Keratinocyte (primary cell): ENCODE measurements at regions not wholly inside any gene's neighbourhood (a gene's known extent, or its start where the extent isn't known, plus 50 kb on each side); places are given as distances from the start of the nearest gene placed in this dataset.
"Not testable (repeated sequence)": the region's sequence is repeated elsewhere in the genome, so short reads cannot be mapped to it uniquely, and the experiment has no call there.

Source experiments
- DNase-seq: peaks from one replicate; pipeline ENCODE4 v3.0.0-alpha.2; 2011; ENCODE audit warnings: low read depth, missing footprints, low spot score
- FAIRE-seq: peaks from 2 replicates; lab custom pipeline; 2011; peaks lifted over from hg19 to GRCh38; lab: Jason Lieb, UNC
- H2AFZ ChIP-seq: 2 replicates; pipeline ENCODE4 v1.6.0; 2012; ENCODE audit warnings: low read length, control low read depth, inconsistent platforms; ENCODE audit not compliant: control insufficient read depth
- H3K27ac ChIP-seq: 2 replicates; pipeline ENCODE4 v1.5.1; 2011; ENCODE audit warnings: low read length; ENCODE audit not compliant: control insufficient read depth, insufficient read depth
- H3K27me3 ChIP-seq: 3 replicates; pipeline ENCODE4 v1.6.0; 2011; ENCODE audit warnings: low read length; ENCODE audit not compliant: control insufficient read depth, insufficient read depth; ENCODE audit errors: extremely low read depth
- H3K36me3 ChIP-seq, 2 experiments: 2 replicates in 1 of 2; 3 replicates in 1 of 2; pipeline ENCODE4 v1.5.1; 2011; ENCODE audit warnings: low read length in 2 of 2, mild to moderate bottlenecking in 1 of 2; ENCODE audit not compliant: control insufficient read depth in 2 of 2, insufficient read depth in 2 of 2; ENCODE audit errors: extremely low read depth in 1 of 2
- H3K4me1 ChIP-seq: 3 replicates; pipeline ENCODE4 v1.5.1; 2011; ENCODE audit warnings: low read length; ENCODE audit not compliant: control insufficient read depth, insufficient read depth; ENCODE audit errors: extremely low read depth
- H3K4me2 ChIP-seq: 3 replicates; pipeline ENCODE4 v1.6.0; 2011; ENCODE audit warnings: low read depth, low read length; ENCODE audit not compliant: control insufficient read depth, insufficient read depth; ENCODE audit errors: extremely low read depth
- H3K4me3 ChIP-seq, 3 experiments: fragments of 200-600 bp in 1 of 3; sonication (generic) in 1 of 3; 2 replicates in 2 of 3; 3 replicates in 1 of 3; pipeline ENCODE4 v1.5.1; 2011 to 2016; ENCODE audit warnings: low read length in 3 of 3, mild to moderate bottlenecking in 3 of 3, control low read depth in 2 of 3, inconsistent platforms in 1 of 3, low read depth in 1 of 3, mixed read lengths in 1 of 3, mixed run types in 1 of 3, moderate library complexity in 1 of 3; ENCODE audit not compliant: control insufficient read depth in 2 of 3, insufficient read depth in 2 of 3; ENCODE audit errors: extremely low read depth in 1 of 3
- H3K79me2 ChIP-seq: 2 replicates; pipeline ENCODE4 v1.6.0; 2012; ENCODE audit warnings: low read length; ENCODE audit not compliant: control insufficient read depth, insufficient read depth
- H3K9ac ChIP-seq: 3 replicates; pipeline ENCODE4 v1.6.0; 2011; ENCODE audit warnings: low read length; ENCODE audit not compliant: control insufficient read depth, insufficient read depth; ENCODE audit errors: extremely low read depth
- H3K9me1 ChIP-seq: 3 replicates; pipeline ENCODE4 v1.6.0; 2011; ENCODE audit warnings: low read length; ENCODE audit not compliant: control insufficient read depth, insufficient read depth; ENCODE audit errors: extremely low read depth
- H3K9me3 ChIP-seq: 2 replicates; pipeline ENCODE4 v1.5.1; 2012; ENCODE audit warnings: low read depth, low read length; ENCODE audit not compliant: control insufficient read depth
- H4K20me1 ChIP-seq: 3 replicates; pipeline ENCODE4 v1.6.0; 2011; ENCODE audit warnings: low read length; ENCODE audit not compliant: control insufficient read depth, insufficient read depth; ENCODE audit errors: extremely low read depth
- CTCF ChIP-seq, 3 experiments: IDR thresholded peaks in 1 of 3; conservative IDR thresholded peaks in 1 of 3; optimal IDR thresholded peaks in 1 of 3; 2 replicates in 2 of 3; 3 replicates in 1 of 3; pipeline versions ENCODE3 to v1.5.1; 2011; ENCODE audit warnings: low read length in 3 of 3, mild to moderate bottlenecking in 3 of 3, moderate library complexity in 2 of 3, control low read depth in 1 of 3, inconsistent platforms in 1 of 3; ENCODE audit not compliant: insufficient read depth in 2 of 3; ENCODE audit errors: extremely low read depth in 1 of 3
- EZH2 ChIP-seq: IDR thresholded peaks from one replicate; pipeline ENCODE4 v1.6.1; 2012; ENCODE audit warnings: inconsistent platforms, mild to moderate bottlenecking, low read length, moderate library complexity
- dilution Hi-C: fragments of 300-500 bp; cut with MboI; formaldehyde crosslinking; loops from one replicate; pipeline ENCODE4 v1.7.0; 2020; ENCODE audit warnings: low sequenced_read_pairs; ENCODE audit not compliant: extremely low pct_ligation_motif_present

GRCh38 chr4:33739884-33740632 lies 2504.3 kb downstream of the ARAP2 start:
- TF ChIP-seq CTCF (optimal IDR thresholded peaks at IDR 0.05 in 1 of 3, IDR thresholded peaks at IDR 0.05 in 1 of 3, conservative IDR thresholded peaks at IDR 0.05 in 1 of 3; ENCODE audit: extremely low read depth in 1 of 3, insufficient read depth in 2 of 3, low read length in 3 of 3) = no peak
- no peak for TF ChIP-seq EZH2
- Histone ChIP-seq H2AFZ (no peak overlapping the region), H3K27ac (no peak overlapping the region), H3K4me2 (no peak overlapping the region), H3K9ac (no peak overlapping the region), H3K36me3 (no peaks in the 10 kb centered on the region), H3K4me1 (no peaks in the 10 kb centered on the region), H3K27me3 (no peaks in the 10 kb centered on the region), H3K4me3 (no peak overlapping the region), H3K9me3 (no peaks in the 10 kb centered on the region), H3K9me1 (no peaks in the 10 kb centered on the region), H4K20me1 (no peaks in the 10 kb centered on the region), H3K79me2 (no peaks in the 10 kb centered on the region)
- dilution Hi-C loops = no loop called here
- no peak for DNase-seq
- no peak for FAIRE-seq

- H3K9ac ChIP-seq, H3K4me1 ChIP-seq, H3K9me1 ChIP-seq, H3K27ac ChIP-seq, H3K9me3 ChIP-seq, DNase-seq, H4K20me1 ChIP-seq, FAIRE-seq, H3K27me3 ChIP-seq, H3K36me3 ChIP-seq, dilution Hi-C loops, H2AFZ ChIP-seq, H3K4me3 ChIP-seq, H3K79me2 ChIP-seq, H3K4me2 ChIP-seq: not testable (repeated sequence)
Observed at GRCh38 chr4:33740871-33741270, 2503.4 kb downstream of the ARAP2 start.

- H3K79me2 ChIP-seq = no peaks in the 10 kb centered on the region
- no peaks in the 10 kb centered on the region for H4K20me1 ChIP-seq
- FAIRE-seq = no peak
- no peak overlapping the region for H3K4me2 ChIP-seq
- no peak overlapping the region for H3K4me3 ChIP-seq
- no peak for DNase-seq
- no peaks in the 10 kb centered on the region for H3K36me3 ChIP-seq
- H3K9me1 ChIP-seq = no peaks in the 10 kb centered on the region
- no peaks in the 10 kb centered on the region for H3K27me3 ChIP-seq
- no peaks in the 10 kb centered on the region for H3K9me3 ChIP-seq
- dilution Hi-C loops = no loop called here
- no peak overlapping the region for H3K9ac ChIP-seq
- no peak overlapping the region for H3K27ac ChIP-seq
- TF ChIP-seq CTCF (optimal IDR thresholded peaks at IDR 0.05 in 1 of 3, IDR thresholded peaks at IDR 0.05 in 1 of 3, conservative IDR thresholded peaks at IDR 0.05 in 1 of 3; ENCODE audit: extremely low read depth in 1 of 3, insufficient read depth in 2 of 3, low read length in 3 of 3) = no peak
- TF ChIP-seq EZH2 = no peak
- H2AFZ ChIP-seq = peak overlapping the region; percentile 81
- no peaks in the 10 kb centered on the region for H3K4me1 ChIP-seq
Observed at GRCh38 chr4:33746979-33747378, 2497.3 kb downstream of the ARAP2 start.
